ENCODE measurements at regions not wholly inside any gene's neighbourhood (a gene's known extent, or its start where the extent isn't known, plus 50 kb on each side); places are given as distances from the start of the nearest gene placed in this dataset.

GRCh38 chr2:221189431-221190067 is 382.6 kb downstream of the EPHA4 start:
- H4K20me1 ChIP-seq (ENCODE audit: control insufficient read depth, insufficient read depth, insufficient read length), result no peaks in the 10 kb centered on the region
- H4K5ac ChIP-seq (ENCODE audit: insufficient read length, low read depth, low read length), result no peak overlapping the region
- no peak overlapping the region for H2BK15ac ChIP-seq (ENCODE audit: low read depth, low read length)
- H3K4ac ChIP-seq (ENCODE audit: low read depth, low read length), result no peak overlapping the region
- Mint-ChIP-seq H3K27me3 (ENCODE audit: low read depth) (peaks cover 43% of the 10 kb centered on the region), H3K27ac (no peak overlapping the region; a peak in 1 of 7 replicates), H3K4me1 (peaks cover 22 to 27% of the 10 kb centered on the region in 2 experiments), H3K36me3 (ENCODE audit: insufficient read depth in 1 of 3, low read depth in 3 of 3) (peaks cover 0 to 4% (median 0%) of the 10 kb centered on the region in 3 experiments; a peak in 2 of 7 replicates), H3K4me3 (peak overlapping the region in 1 of 2 experiments; percentile 61; a peak in 2 of 5 replicates), H3K9me3 (peaks cover 3 to 5% of the 10 kb centered on the region in 2 experiments; a peak in 3 of 5 replicates)
- no peak overlapping the region for H2BK120ac ChIP-seq (ENCODE audit: low read depth, low read length, poor library complexity, severe bottlenecking)
- H3K79me1 ChIP-seq (ENCODE audit: insufficient read depth, low read depth, low read length, poor library complexity, severe bottlenecking), result no peaks in the 10 kb centered on the region
- no peak overlapping the region for H3K14ac ChIP-seq (ENCODE audit: insufficient read depth, low read length)
- H2AK5ac ChIP-seq (ENCODE audit: insufficient read length, low read length), result no peak overlapping the region
- no peaks in the 10 kb centered on the region; the same call in 1 of the 2 replicates for H3K27me3 ChIP-seq (ENCODE audit: insufficient read depth, low read length)
- no peak overlapping the region for H3K18ac ChIP-seq (ENCODE audit: insufficient read length, low read depth, low read length)
- no peak overlapping the region for H2AFZ ChIP-seq (ENCODE audit: low read length)
- no peak overlapping the region for H2BK5ac ChIP-seq (ENCODE audit: insufficient read length, low read length)
- no peaks in the 10 kb centered on the region for H3K79me2 ChIP-seq (ENCODE audit: insufficient read depth, low read length)
- no peak overlapping the region for H3T11ph ChIP-seq (ENCODE audit: low read length)
- no peak overlapping the region for H2BK20ac ChIP-seq (ENCODE audit: low read depth, low read length, poor library complexity, severe bottlenecking)
- peak overlapping the region; percentile 32 for H3K4me2 ChIP-seq (ENCODE audit: insufficient read depth, insufficient read length, low read length)
- H3K23ac ChIP-seq (ENCODE audit: insufficient read length, low read depth, low read length), result no peak overlapping the region
- DNase-seq, result peak; percentile 69
- TF ChIP-seq CTCF (conservative IDR thresholded peaks at IDR 0.05), result no peak
- no peak overlapping the region for H3K27ac ChIP-seq (ENCODE audit: insufficient read length, low read depth, low read length)
- H4K8ac ChIP-seq (replicated peaks; ENCODE audit: insufficient read length, low read depth, low read length), result no peak overlapping the region
- H4K91ac ChIP-seq (ENCODE audit: insufficient read length, low read depth, low read length), result no peak overlapping the region
- H3K23me2 ChIP-seq (ENCODE audit: insufficient read length, low read depth, low read length, poor library complexity, severe bottlenecking), result no peaks in the 10 kb centered on the region
- no CpG with 5 or more reads among the region's 8 CpGs for WGBS (ENCODE audit: extremely low coverage, insufficient read length, low lambda C conversion rate)
- H3K9me3 ChIP-seq (ENCODE audit: control insufficient read depth, low read depth, low read length), result no peaks in the 10 kb centered on the region
- H3K56ac ChIP-seq (ENCODE audit: insufficient read length, low read depth, low read length), result no peak overlapping the region
- H3K4me1 ChIP-seq (ENCODE audit: insufficient read depth, low read length), result peaks cover 6% of the 10 kb centered on the region; the same call in 1 of the 2 replicates
- no peak overlapping the region for H3K9ac ChIP-seq (ENCODE audit: extremely low read depth, insufficient read length, low read length)
- no peak overlapping the region for H2BK12ac ChIP-seq (ENCODE audit: insufficient read length, low read depth, low read length)
